CD1c-positive myeloid dendritic cell (primary cell): ENCODE measurements at regions not wholly inside any gene's neighbourhood (a gene's known extent, or its start where the extent isn't known, plus 50 kb on each side); places are given as distances from the start of the nearest gene placed in this dataset.

Source experiments
- DNase-seq: peaks from one replicate; pipeline ENCODE4 v3.0.0-alpha.2; 2016; ENCODE audit errors: extremely low spot score

DNA sequence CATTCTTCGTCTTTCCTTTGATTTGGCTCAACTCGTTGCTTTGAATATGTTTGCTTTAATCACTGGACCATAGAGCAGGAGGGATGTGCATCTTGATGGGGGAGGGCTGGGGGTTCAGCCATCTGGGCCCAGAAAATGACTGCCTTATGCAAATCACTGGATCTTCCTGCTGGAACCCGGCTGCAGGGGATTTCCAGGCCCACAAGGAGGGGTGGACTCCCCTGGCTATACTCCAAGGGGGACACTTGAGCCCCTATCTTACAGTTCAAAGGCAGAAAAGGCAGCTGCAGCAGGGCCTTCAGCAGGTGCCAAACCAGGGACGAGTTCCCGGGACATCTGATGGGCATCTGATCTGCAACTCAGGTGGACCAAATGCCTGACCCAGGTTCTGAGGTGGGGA is 122.5 kb downstream of the DICER1 start:
- no peak for DNase-seq

- DNase-seq: no peak
Measured at GRCh38 chr14:95033682-95034632, 123.4 kb downstream of the DICER1 start.

DNA sequence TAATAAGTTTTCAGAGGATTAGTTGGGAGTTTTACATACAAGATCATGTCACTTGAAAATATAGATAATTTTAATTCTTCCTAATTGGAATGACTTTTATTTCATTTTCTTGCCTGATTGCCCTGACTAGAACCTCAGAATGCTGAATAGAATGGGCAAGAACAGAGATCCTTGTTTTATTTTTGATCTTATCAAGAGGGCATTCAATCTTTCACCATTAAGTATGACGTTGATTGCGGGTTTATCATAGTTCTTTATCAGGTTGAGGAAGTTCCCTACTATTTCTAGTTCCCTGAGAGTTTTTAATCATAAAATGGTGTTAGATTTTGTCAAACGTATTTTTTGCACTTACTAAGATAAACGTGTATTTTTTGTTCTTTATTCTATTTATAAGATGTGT is 124.3 kb downstream of the DICER1 start:
- no peak for DNase-seq

DNA sequence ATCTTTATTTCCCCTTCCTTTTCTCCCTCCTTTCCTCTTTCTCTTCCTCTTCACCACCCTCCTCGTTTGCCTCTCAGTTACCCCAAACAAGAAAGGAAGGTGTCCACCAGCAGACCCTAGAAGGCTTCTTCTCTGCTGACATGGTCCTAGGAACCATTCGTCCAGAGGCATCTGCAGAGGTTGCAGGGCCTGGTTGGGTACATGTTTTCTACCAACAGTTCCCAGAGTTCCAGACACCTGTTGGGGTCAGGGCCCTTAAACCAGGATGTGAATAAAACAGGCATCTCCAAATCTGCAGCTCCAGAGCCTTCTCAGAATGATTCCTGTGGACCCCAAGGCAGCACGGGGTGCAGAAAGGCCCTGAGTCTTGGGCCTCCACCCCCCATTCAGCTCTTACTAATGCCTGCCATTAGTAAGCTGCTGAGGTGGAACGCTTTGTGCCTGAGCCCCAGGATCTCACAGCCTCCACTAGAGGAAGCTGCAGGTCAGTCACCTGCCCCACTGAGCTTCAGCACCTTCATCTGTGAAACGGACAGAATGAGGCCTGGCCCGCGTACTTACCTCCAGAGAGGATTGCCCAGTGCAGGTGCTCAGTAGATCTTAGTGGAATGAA is 130.4 kb downstream of the DICER1 start:
- DNase-seq: no peak

DNA sequence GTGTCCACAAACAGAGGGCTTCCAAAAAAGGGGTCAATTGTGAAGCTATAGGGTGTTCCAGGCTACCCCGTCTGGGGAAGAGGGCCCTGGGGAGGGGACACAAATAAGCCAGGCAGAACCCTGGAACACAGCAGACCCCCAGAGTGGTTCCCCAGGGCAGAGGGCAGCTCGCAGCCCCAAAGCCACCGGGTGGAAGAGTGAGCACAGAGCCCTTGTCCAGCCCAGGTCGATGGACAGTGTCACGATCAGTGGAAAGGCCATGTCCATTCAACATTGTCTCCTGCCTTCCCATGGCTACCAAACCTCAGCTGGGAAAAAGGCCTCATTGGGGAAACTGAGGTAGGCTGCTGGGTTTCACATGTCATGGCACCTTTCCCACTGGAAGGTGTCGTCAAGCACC is 131.4 kb downstream of the DICER1 start:
- no peak for DNase-seq

GRCh38 chr14:95025218-95025617 is 132.1 kb downstream of the DICER1 start:
- no peak for DNase-seq

DNA sequence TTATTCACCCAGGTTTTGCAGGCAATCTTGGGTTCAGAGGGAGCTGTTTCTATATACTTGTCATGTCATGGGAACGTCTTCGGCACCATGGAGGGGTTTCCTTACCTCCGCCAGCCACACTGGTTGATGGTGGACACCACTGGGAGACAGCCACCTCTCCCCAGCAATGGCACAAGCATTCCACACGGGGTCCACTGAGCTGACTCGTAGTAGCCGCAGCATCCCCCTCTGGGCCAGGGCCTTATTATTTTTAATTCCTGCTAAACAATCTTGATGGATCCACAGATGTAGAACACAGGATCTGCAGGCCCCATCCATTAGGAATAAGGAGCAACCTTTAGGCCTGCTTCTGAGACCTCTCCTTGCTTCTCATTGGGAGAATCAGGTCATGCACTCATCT is 132.9 kb downstream of the DICER1 start:
- no peak for DNase-seq

DNA sequence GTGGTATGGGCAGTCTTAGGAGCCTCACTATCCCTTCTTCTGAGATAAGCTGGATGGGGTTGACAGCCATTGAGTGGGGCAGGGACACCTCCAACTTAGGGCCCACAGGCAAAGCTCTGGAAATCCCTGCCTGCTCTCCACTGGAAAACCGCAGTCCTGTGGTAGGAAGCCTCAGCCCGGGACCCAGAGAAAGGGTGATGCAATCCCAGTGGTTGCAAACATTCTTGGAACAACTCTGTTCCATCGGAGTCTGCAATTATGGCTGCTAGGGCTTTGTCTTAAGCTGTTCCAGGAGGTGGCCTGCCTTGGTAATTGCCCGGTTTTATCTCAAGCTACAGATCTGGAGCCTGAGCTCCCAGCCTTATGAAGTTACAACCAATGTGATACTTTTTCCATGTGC is 133.4 kb downstream of the DICER1 start:
- no peak for DNase-seq

DNA sequence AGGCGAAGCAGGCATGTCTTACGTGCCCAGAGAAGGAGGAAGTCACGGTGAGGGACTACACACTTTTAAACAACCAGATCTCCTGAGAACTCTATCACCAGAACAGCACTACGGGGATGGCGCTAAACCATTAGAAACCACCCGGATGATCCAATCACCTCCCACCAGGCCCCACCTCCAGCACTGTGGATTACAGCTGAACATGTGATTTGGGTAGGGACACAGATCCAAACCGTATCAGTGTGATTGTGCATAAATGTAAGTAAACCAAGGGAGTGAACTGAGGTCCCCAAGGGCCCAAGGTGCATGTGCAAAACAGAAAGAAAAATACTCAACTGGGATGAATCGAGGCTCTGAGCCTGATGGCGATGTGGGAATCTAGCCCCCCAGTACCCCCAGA is 134.2 kb downstream of the DICER1 start:
- no peak for DNase-seq

GRCh38 chr14:95021588-95021987 is 135.7 kb downstream of the DICER1 start:
- DNase-seq: no peak

DNA sequence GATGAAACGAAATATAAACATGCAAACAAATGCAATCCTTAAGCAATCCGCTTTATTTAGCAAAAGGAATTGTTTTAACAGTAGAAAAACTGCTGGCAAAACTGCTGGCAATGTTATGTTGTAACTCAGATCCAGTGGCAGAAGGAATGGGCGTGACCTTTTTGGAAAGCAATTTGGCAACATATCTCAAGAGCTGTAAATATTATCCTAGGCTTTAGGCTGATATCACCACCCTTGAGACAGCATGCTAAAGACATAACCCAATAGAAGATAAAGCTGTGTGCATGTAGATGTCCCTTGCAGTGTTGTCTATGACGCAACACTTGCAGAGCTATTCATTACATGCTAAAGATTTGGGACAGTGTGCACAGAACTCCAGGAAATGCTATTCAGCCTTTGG is 138.5 kb downstream of the DICER1 start:
- DNase-seq: no peak

GRCh38 chr14:95015046-95015445 is 142.3 kb downstream of the DICER1 start:
- no peak for DNase-seq

DNA sequence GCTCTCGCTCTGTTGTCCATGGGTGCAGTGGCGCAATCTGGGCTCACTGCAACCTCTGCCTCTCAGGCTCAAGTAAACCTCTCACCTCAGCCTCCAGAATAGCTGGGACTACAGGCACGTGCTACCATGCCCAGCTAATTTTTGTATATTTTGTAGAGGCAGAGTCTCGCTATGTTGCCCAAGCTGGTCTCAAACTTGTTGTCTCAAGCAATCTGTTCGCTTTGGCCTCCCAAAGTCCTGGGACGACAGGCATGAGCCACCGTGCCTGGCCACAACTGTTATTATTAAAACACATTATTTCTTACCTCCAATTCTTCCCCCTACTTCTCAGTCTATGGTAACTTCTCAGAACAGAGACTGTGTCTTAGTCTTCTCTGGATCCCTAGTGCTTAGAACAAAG is 143.3 kb downstream of the DICER1 start:
- DNase-seq: no peak

DNA sequence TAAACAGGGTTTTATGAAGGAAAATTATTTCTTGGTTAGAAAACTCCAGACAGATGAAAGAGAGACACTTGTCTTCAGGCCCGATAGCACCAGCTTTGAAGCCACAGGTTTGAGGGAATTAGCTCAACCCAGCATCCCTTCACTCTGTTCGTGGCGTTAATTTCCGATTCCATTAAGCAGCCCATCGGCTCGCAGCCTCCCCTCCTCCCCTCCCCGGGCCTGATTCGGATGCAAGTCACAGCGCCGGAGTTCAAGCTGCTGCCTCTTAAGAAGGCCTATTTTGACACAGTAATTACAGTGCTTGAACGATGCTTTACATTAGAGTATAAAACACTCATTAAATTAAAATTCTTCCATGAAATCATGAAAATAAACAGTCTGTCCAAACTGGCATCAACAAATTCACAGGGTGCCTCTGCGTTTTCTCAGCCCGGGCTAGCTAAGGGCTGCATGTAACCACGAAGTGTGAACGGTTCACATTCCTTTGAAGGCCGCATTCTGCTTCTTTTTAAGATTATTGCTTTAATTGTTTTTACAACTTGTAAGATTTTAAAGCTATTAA is 145.8 kb downstream of the DICER1 start:
- no peak for DNase-seq

GRCh38 chr14:95008445-95009217 is 148.7 kb downstream of the DICER1 start:
- DNase-seq: no peak

DNA sequence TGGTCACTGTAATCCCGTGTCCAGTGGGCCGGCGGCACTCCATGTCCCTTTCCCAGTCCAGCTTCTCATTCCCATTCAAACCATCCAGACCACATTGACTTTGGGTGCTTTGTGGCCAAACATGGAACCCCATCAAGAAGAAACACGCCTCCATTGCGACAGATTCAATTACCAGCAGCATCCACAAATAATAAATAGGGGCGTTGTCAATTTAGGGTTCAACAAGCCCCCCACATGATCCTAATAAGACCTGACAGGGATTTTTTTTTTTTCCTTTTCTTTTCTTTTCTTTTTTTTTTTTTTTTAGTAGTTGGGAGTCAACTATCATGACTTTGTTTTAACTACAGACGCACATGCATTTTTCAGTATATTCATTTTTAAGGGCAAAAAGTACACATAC is 149.4 kb downstream of the DICER1 start:
- no peak for DNase-seq

DNA sequence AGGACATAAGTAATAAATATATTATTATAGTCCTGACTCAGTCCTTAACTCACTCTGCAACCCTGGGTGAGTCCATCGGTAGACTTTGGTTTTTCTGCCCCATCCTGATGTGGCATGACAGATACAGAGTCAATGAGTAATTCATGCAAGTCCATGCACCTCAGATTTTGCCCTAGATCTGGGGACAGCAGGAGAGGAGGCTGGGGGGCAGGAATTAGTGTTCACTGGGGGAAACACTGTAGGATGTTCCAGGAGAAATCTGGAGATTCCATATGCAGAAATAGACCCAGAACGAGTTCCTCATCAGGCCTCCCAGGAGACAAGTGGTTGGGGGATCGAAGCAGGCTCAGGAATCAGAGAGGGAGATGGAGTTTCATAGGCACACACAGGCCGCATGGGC is 150.8 kb downstream of the DICER1 start:
- no peak for DNase-seq

- no peak for DNase-seq
Measured at GRCh38 chr14:95006051-95006450, 151.3 kb downstream of the DICER1 start.

- no peak for DNase-seq
Measured at GRCh38 chr14:95003099-95003960, 154.0 kb downstream of the DICER1 start.

GRCh38 chr14:94998685-94999084 is 158.6 kb downstream of the DICER1 start:
- peak; percentile 4 for DNase-seq

DNA sequence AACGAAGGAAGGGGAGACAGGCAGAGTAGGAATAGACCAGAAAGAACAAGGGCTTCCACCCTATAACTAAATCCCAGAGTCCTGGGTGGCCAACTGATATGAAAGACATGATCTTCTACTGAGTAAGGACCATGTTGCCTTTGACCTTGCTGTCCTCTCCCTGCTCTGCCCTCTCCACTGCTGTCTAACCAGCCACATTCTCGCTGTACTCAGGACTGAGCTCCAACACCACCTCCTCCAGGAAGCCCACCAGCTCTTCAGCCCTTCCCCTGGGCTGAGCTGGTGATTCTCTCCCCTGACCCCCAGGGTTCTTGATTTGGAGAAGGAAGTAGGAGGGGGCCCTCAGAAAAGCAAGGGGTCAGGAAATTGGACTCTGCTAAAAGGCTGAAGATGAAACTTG is 159.2 kb downstream of the DICER1 start:
- no peak for DNase-seq
